BJ (cell line): ENCODE measurements at regions not wholly inside any gene's neighbourhood (a gene's known extent, or its start where the extent isn't known, plus 50 kb on each side); places are given as distances from the start of the nearest gene placed in this dataset.

Experiments used
- CTCF ChIA-PET: fragments of 350-600 bp; formaldehyde crosslinking; extraction: SDS; loops from one replicate; lab custom pipeline; 2021; ENCODE audit warnings: antibody characterized with exemption, inconsistent platforms; lab: Yijun Ruan, JAX
- POLR2A ChIA-PET: fragments of 300-600 bp; sonication (Branson Sonifier 250); formaldehyde crosslinking; extraction: SDS; loops from one replicate; lab custom pipeline; 2021; ENCODE audit warnings: antibody characterized with exemption; lab: Charles Lee
- DNase-seq: peaks from one replicate; pipeline ENCODE4 v3.0.0-alpha.2; 2011; ENCODE audit warnings: low read depth
- H3K27me3 ChIP-seq: 2 replicates; pipeline ENCODE4 v1.6.0; 2011; ENCODE audit warnings: low read length; ENCODE audit not compliant: control insufficient read depth, insufficient read depth
- H3K36me3 ChIP-seq: 2 replicates; pipeline ENCODE4 v1.5.1; 2011; ENCODE audit warnings: low read length; ENCODE audit not compliant: control insufficient read depth, insufficient read depth
- H3K4me3 ChIP-seq: 2 replicates; pipeline ENCODE4 v1.5.1; 2011; ENCODE audit warnings: low read depth, mild to moderate bottlenecking, control low read depth, low read length
- CTCF ChIP-seq: IDR thresholded peaks from 2 replicates; pipeline ENCODE4 v1.5.1; 2011; ENCODE audit warnings: low read depth, mild to moderate bottlenecking, control low read depth, inconsistent platforms, low read length, moderate library complexity; ENCODE audit not compliant: insufficient read depth

- TF ChIP-seq CTCF, result no peak
- H3K27me3 ChIP-seq, result no peaks in the 10 kb centered on the region
- no peak for DNase-seq
- no peaks in the 10 kb centered on the region for H3K36me3 ChIP-seq
- no peak overlapping the region for H3K4me3 ChIP-seq
- ChIA-PET POLR2A (no interaction called here), CTCF (interaction anchor here (0.6 to 1.0 kb wide), 2 partner anchors 8 to 94 kb away, joined by 3 read pairs; no protein-coding TSS in a partner anchor)
Observed at GRCh38 chr6:141123497-141123896, 1009.2 kb upstream of the GJE1 start.

- no peak for DNase-seq
- H3K4me3 ChIP-seq, result no peak overlapping the region
- H3K27me3 ChIP-seq, result no peaks in the 10 kb centered on the region
- CTCF ChIA-PET, result interaction anchor here (1.0 kb wide), 1 partner anchor 8 kb away, joined by 3 read pairs; no protein-coding TSS in a partner anchor
- H3K36me3 ChIP-seq, result no peaks in the 10 kb centered on the region
- POLR2A ChIA-PET, result no interaction called here
- no peak for TF ChIP-seq CTCF
Observed at GRCh38 chr6:141123049-141123448, 1009.7 kb upstream of the GJE1 start.

- ChIA-PET CTCF (interaction anchor here (0.5 kb wide), 1 partner anchor 51 kb away, joined by 5 read pairs; no protein-coding TSS in a partner anchor), POLR2A (no interaction called here)
- DNase-seq, result no peak
- H3K27me3 ChIP-seq, result no peaks in the 10 kb centered on the region
- TF ChIP-seq CTCF, result no peak
- no peaks in the 10 kb centered on the region for H3K36me3 ChIP-seq
- no peak overlapping the region for H3K4me3 ChIP-seq
Observed at GRCh38 chr6:141118991-141119390, 1013.7 kb upstream of the GJE1 start.

GRCh38 chr6:141117874-141118273, 1014.9 kb upstream of the GJE1 start:
- DNase-seq, result no peak
- ChIA-PET POLR2A (interaction anchor here (0.6 kb wide), 1 partner anchor 462 kb away, joined by 5 read pairs; no protein-coding TSS in a partner anchor), CTCF (no interaction called here)
- H3K36me3 ChIP-seq, result no peaks in the 10 kb centered on the region
- TF ChIP-seq CTCF, result no peak
- no peaks in the 10 kb centered on the region for H3K27me3 ChIP-seq
- no peak overlapping the region for H3K4me3 ChIP-seq

- DNase-seq, result no peak
- TF ChIP-seq CTCF, result no peak
- ChIA-PET CTCF (no interaction called here), POLR2A (no interaction called here)
- no peaks in the 10 kb centered on the region for H3K36me3 ChIP-seq
- no peaks in the 10 kb centered on the region for H3K27me3 ChIP-seq
- no peak overlapping the region for H3K4me3 ChIP-seq
Observed at GRCh38 chr6:141110481-141110880, 1022.2 kb upstream of the GJE1 start.
